Activated CD8-positive, alpha-beta memory T cell treated with anti-CD3 and anti-CD28 coated beads, Interleukin-2, amount 10 ng/mL, durations not matched to agents 7 days and 5 days (primary cell): ENCODE measurements at regions not wholly inside any gene's neighbourhood (a gene's known extent, or its start where the extent isn't known, plus 50 kb on each side); places are given as distances from the start of the nearest gene placed in this dataset.

Experiments
- ATAC-seq: fragments of 150-1000 bp; cut with Tn5 transposase; one replicate; pipeline ENCODE4 v1.10.0; 2021; ENCODE audit warnings: moderate library complexity
- CTCF ChIA-PET: fragments of 350-600 bp; sonication (Branson Sonifier 250); formaldehyde crosslinking; loops from one replicate; lab custom pipeline; 2021; ENCODE audit warnings: antibody characterized with exemption; lab: Charles Lee
- DNase-seq: peaks from one replicate; pipeline ENCODE4 v3.0.0-alpha.2; 2020
- H3K27ac Mint-ChIP-seq: one replicate; pipeline ENCODE4 v1.8.0; 2021; ENCODE audit warnings: mild to moderate bottlenecking, mixed read lengths
- H3K27me3 Mint-ChIP-seq: one replicate; pipeline ENCODE4 v1.8.0; 2021; ENCODE audit warnings: mixed read lengths
- H3K36me3 Mint-ChIP-seq: one replicate; pipeline ENCODE4 v1.8.0; 2021; ENCODE audit warnings: mild to moderate bottlenecking, mixed read lengths
- H3K4me1 Mint-ChIP-seq: one replicate; pipeline ENCODE4 v1.8.0; 2021; ENCODE audit warnings: mixed read lengths
- H3K4me3 Mint-ChIP-seq: one replicate; pipeline ENCODE4 v1.8.0; 2021; ENCODE audit warnings: mild to moderate bottlenecking, moderate library complexity, mixed read lengths
- H3K9me3 Mint-ChIP-seq: one replicate; pipeline ENCODE4 v1.8.0; 2022; ENCODE audit warnings: low read depth, mixed read lengths

- Mint-ChIP-seq H3K27ac (no peak overlapping the region), H3K27me3 (no peaks in the 10 kb centered on the region), H3K4me3 (no peak overlapping the region), H3K4me1 (no peaks in the 10 kb centered on the region), H3K36me3 (no peaks in the 10 kb centered on the region), H3K9me3 (peaks cover 5% of the 10 kb centered on the region)
- CTCF ChIA-PET: no interaction called here
- no peak for DNase-seq
- ATAC-seq: no peak
Observed at GRCh38 chr10:36050763-36051499, 408.8 kb upstream of the FZD8 start.

- CTCF ChIA-PET: no interaction called here
- Mint-ChIP-seq H3K4me1 (no peaks in the 10 kb centered on the region), H3K9me3 (peaks cover 2% of the 10 kb centered on the region), H3K4me3 (no peak overlapping the region), H3K36me3 (no peaks in the 10 kb centered on the region), H3K27ac (no peak overlapping the region), H3K27me3 (no peaks in the 10 kb centered on the region)
- ATAC-seq (no peak), DNase-seq (no peak)
Observed at GRCh38 chr10:36048780-36049179, 406.7 kb upstream of the FZD8 start.

DNA sequence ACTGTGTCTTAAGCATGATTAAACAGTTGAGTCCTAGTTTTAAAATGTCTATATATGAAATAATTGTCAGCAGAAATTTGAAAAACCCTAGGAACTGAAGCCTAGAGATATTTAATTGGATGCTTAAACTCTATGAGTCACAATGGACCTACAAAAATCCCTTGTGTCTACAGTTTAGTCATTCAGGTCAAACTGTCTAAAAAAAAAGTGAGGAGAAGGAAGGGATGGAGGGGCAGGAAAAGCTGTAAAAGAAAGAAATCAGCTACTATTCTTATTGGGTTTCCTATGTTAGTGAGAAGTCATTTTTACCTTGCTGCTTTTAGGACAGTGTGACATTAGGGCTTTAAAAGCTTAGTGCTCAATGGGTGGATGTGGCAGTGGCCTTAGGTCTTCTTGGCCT lies 406.1 kb upstream of the FZD8 start:
- Mint-ChIP-seq H3K4me3 (no peak overlapping the region), H3K4me1 (no peaks in the 10 kb centered on the region), H3K27me3 (no peaks in the 10 kb centered on the region), H3K27ac (no peak overlapping the region), H3K36me3 (no peaks in the 10 kb centered on the region), H3K9me3 (peaks cover 2% of the 10 kb centered on the region)
- DNase-seq (no peak), ATAC-seq (no peak)
- CTCF ChIA-PET: no interaction called here

DNA sequence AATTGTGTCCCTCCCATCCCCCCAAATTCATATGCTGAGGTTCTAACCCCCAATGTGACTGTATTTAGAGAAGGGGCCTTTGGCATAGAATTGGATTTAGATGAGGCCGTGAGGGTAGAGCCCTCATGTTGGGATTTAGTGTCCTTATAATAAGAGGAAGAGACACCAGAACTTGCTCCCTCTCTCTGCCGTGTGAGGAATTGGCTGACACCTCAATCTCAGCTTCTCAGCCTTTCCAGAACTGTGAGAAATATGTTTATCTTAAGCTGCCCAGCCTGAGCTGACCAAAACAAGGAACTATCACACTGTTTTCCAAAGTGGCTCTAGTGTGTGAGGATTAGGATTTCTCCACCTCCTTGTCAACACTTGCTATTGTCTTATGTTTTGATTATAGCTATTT lies 400.0 kb upstream of the FZD8 start:
- H3K4me3 Mint-ChIP-seq: no peak overlapping the region
- DNase-seq (no peak), ATAC-seq (no peak)
- no peaks in the 10 kb centered on the region for H3K4me1 Mint-ChIP-seq
- H3K27ac Mint-ChIP-seq: no peak overlapping the region
- no peaks in the 10 kb centered on the region for H3K36me3 Mint-ChIP-seq
- no peaks in the 10 kb centered on the region for H3K27me3 Mint-ChIP-seq
- CTCF ChIA-PET: no interaction called here
- H3K9me3 Mint-ChIP-seq: peaks cover 5% of the 10 kb centered on the region

DNA sequence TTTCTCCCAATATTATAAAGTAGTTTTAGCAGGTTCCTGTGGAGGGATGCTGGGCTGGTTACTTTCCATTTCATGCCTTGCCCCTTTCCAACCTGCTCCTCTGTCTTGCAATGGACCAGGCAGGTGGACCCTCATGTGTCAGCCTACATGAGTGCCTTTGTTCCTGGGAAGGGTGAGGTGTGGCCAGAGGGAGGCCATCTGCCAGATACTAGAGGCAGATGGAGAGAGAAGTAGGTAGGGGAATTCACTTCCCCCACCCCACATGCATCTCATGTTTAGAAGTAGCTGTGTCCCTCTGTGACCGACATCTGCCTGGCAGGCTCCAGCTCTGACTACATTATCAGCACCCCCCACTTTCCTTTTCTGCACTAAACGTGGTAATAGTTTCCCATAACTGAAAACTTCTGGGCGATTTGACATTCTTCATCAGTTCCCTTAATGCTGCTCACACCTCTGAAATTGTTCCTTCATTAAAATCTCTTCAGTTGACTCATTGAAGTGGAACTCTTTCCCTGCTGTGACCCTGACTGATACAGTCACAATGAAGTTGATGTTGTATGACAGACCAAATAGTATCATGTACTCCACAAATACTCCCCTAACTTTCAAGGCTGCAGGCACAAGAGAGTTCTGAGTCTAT lies 396.3 kb upstream of the FZD8 start:
- Mint-ChIP-seq H3K36me3 (no peaks in the 10 kb centered on the region), H3K4me3 (no peak overlapping the region)
- CTCF ChIA-PET: no interaction called here

GRCh38 chr10:36036137-36036536 lies 394.0 kb upstream of the FZD8 start:
- Mint-ChIP-seq H3K9me3 (peaks cover 7% of the 10 kb centered on the region), H3K4me1 (no peaks in the 10 kb centered on the region), H3K27ac (no peak overlapping the region), H3K36me3 (no peaks in the 10 kb centered on the region), H3K27me3 (no peaks in the 10 kb centered on the region), H3K4me3 (no peak overlapping the region)
- ATAC-seq: no peak
- DNase-seq: no peak
- CTCF ChIA-PET: no interaction called here

More for the DNA sequence above, 396.3 kb upstream of the FZD8 start:
- Mint-ChIP-seq H3K9me3 (peaks cover 7% of the 10 kb centered on the region), H3K27ac (no peak overlapping the region), H3K27me3 (no peaks in the 10 kb centered on the region), H3K4me1 (no peaks in the 10 kb centered on the region)
- ATAC-seq: no peak
- DNase-seq: no peak

DNA sequence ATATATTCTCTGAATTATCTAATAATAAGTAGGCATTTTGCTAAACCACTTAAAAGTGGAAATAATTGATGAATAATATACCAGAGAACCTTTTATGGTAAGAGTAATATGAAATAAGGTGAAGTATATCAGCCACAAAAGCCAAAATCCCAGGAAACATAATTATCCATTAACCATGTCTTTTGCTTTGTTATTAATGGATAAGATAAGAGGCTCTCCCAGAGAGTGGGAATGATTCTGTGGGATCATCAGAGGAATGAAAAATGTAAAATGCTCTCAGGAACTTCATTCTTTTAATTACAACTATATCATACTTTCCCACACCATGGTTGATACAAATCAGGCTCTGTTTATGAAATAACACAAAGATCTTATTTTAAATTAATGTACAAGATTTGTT lies 391.7 kb upstream of the FZD8 start:
- ATAC-seq (no peak), DNase-seq (no peak)
- CTCF ChIA-PET: no interaction called here
- Mint-ChIP-seq H3K36me3 (no peaks in the 10 kb centered on the region), H3K4me3 (no peak overlapping the region), H3K9me3 (peaks cover 5% of the 10 kb centered on the region), H3K4me1 (no peaks in the 10 kb centered on the region), H3K27ac (no peak overlapping the region), H3K27me3 (no peaks in the 10 kb centered on the region)

- H3K27ac Mint-ChIP-seq: no peak overlapping the region
- H3K4me3 Mint-ChIP-seq: no peak overlapping the region
- peaks cover 11% of the 10 kb centered on the region for H3K9me3 Mint-ChIP-seq
- H3K36me3 Mint-ChIP-seq: no peaks in the 10 kb centered on the region
- CTCF ChIA-PET: no interaction called here
- no peak for DNase-seq
- H3K4me1 Mint-ChIP-seq: no peaks in the 10 kb centered on the region
- no peak for ATAC-seq
- H3K27me3 Mint-ChIP-seq: no peaks in the 10 kb centered on the region
Observed at GRCh38 chr10:36030516-36030915, 388.4 kb upstream of the FZD8 start.

DNA sequence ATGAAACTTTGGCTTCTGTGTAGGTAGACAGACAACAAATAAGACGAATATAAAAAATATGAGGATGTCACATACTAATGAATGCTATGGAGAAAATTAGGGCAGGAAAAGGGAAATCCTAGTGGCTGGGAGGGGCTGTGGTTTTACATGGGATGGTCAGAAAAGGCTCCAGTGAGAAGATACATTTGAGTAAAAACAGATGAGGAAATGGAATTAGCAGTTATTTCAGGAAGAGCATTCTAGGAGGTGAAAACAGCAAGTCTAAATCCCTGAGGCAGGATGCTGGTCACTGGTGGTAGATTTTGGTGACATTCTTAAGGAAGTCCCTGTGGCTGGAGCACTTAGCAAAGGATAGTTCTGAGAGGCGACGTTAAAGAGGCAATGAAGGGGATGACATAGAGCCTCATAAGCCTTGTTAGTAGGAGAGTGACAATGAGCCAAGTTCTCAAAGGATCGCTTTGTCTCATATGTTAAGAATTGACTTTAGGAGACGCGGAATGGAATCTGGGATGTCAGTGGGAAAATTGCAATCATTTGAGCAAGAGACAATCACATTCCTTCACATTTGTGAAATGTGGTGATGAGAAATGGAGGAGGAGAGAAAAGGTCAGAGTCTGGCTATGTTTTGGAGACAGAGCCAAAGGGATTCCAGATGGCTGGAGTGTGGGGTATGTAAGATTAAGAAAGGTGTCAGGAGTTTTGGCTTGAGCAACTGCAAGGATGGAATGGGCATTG lies 384.7 kb upstream of the FZD8 start:
- DNase-seq: no peak
- Mint-ChIP-seq H3K9me3 (peaks cover 8% of the 10 kb centered on the region), H3K27ac (no peak overlapping the region), H3K36me3 (no peaks in the 10 kb centered on the region), H3K4me1 (no peaks in the 10 kb centered on the region), H3K4me3 (no peak overlapping the region), H3K27me3 (no peaks in the 10 kb centered on the region)
- CTCF ChIA-PET: no interaction called here
- no peak for ATAC-seq

GRCh38 chr10:36026081-36026480 lies 384.0 kb upstream of the FZD8 start:
- Mint-ChIP-seq H3K36me3 (no peaks in the 10 kb centered on the region), H3K9me3 (peaks cover 8% of the 10 kb centered on the region), H3K4me1 (no peaks in the 10 kb centered on the region), H3K27me3 (no peaks in the 10 kb centered on the region), H3K27ac (no peak overlapping the region), H3K4me3 (no peak overlapping the region)
- DNase-seq (no peak), ATAC-seq (no peak)
- CTCF ChIA-PET: no interaction called here

- Mint-ChIP-seq H3K4me3 (no peak overlapping the region), H3K9me3 (peaks cover 9% of the 10 kb centered on the region), H3K36me3 (no peaks in the 10 kb centered on the region), H3K27me3 (no peaks in the 10 kb centered on the region), H3K4me1 (no peaks in the 10 kb centered on the region), H3K27ac (no peak overlapping the region)
- no peak for ATAC-seq
- CTCF ChIA-PET: no interaction called here
- no peak for DNase-seq
Observed at GRCh38 chr10:36023939-36024338, 381.8 kb upstream of the FZD8 start.

DNA sequence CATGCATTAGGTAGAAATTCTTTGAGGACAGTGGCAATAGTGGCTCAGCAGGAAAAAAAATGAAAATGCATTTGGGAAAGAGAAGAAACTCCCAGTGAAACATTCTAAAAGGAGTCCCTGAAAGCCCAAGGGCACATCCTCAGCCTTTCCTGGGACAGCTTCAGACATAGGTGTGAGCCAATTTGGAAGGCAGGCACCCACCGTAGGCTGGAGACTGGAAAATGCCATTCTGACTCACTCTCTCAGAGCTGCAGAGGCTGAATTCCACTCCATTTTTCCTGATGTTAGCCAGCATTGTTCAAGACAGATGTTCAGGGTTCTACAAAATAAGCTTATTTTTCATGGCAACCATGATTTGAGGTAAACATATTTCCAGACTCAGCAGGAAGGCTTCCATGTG lies 379.0 kb upstream of the FZD8 start:
- Mint-ChIP-seq H3K27me3 (no peaks in the 10 kb centered on the region), H3K9me3 (peaks cover 7% of the 10 kb centered on the region), H3K27ac (no peak overlapping the region), H3K4me1 (no peaks in the 10 kb centered on the region), H3K36me3 (no peaks in the 10 kb centered on the region), H3K4me3 (no peak overlapping the region)
- no peak for DNase-seq
- CTCF ChIA-PET: no interaction called here
- no peak for ATAC-seq

- Mint-ChIP-seq H3K27me3 (no peaks in the 10 kb centered on the region), H3K9me3 (peaks cover 8% of the 10 kb centered on the region), H3K27ac (no peak overlapping the region), H3K36me3 (no peaks in the 10 kb centered on the region), H3K4me1 (no peaks in the 10 kb centered on the region), H3K4me3 (no peak overlapping the region)
- DNase-seq: no peak
- no peak for ATAC-seq
- CTCF ChIA-PET: no interaction called here
Observed at GRCh38 chr10:36019749-36020148, 377.7 kb upstream of the FZD8 start.

DNA sequence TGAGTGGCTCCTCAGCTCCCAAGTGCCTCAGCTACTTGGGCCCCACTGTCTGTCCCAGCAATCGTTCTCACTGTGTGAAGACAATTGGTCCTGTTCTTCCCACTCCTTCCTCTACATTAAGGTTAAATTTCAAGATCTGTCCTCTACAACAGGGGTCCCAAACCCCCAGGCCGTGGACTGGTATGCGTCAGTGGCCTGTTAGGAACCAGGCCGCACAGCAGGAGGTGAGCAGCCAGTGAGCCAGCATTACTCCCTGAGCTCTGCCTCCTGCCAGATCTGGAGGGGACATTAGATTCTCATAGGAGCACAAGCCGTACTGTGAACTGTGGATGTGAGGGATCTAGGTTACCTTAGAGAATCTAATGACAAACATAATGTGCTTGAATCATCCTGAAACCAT lies 376.9 kb upstream of the FZD8 start:
- CTCF ChIA-PET: no interaction called here
- DNase-seq (no peak), ATAC-seq (no peak)
- no peaks in the 10 kb centered on the region for H3K27me3 Mint-ChIP-seq
- no peak overlapping the region for H3K4me3 Mint-ChIP-seq
- no peak overlapping the region for H3K27ac Mint-ChIP-seq
- no peaks in the 10 kb centered on the region for H3K4me1 Mint-ChIP-seq
- H3K9me3 Mint-ChIP-seq: peaks cover 8% of the 10 kb centered on the region
- no peaks in the 10 kb centered on the region for H3K36me3 Mint-ChIP-seq
